ENCODE measurements at regions not wholly inside any gene's neighbourhood (a gene's known extent, or its start where the extent isn't known, plus 50 kb on each side); places are given as distances from the start of the nearest gene placed in this dataset.

- no peak for TF ChIP-seq CTCF (IDR thresholded peaks at IDR 0.05; ENCODE audit: extremely low read depth in 1 of 2, insufficient read depth in 1 of 2, low read depth in 1 of 2, low read length in 2 of 2)
- no peak for TF ChIP-seq EZH2 (IDR thresholded peaks at IDR 0.05; ENCODE audit: borderline replicate concordance, low read depth, low read length, severe bottlenecking)
- no peak for TF ChIP-seq MAX (IDR thresholded peaks at IDR 0.05; ENCODE audit: insufficient read depth, insufficient read length)
- no peak for TF ChIP-seq GATA2 (IDR thresholded peaks at IDR 0.05; ENCODE audit: insufficient read depth, insufficient read length, low read depth, low read length)
- no peak for TF ChIP-seq POLR2A (IDR thresholded peaks at IDR 0.05; ENCODE audit: low read depth, low read length)
Measured at GRCh38 chr5:103638979-103639378, 76.4 kb upstream of the NUDT12 start.

All from endothelial cell of umbilical vein (primary cell).